H1 (cell line): ENCODE measurements at regions not wholly inside any gene's neighbourhood (a gene's known extent, or its start where the extent isn't known, plus 50 kb on each side); places are given as distances from the start of the nearest gene placed in this dataset.

ENCODE experiments used
- CTCF ChIA-PET: fragments of 300-600 bp; sonication (Branson Sonifier 250); formaldehyde crosslinking; loops from one replicate; lab custom pipeline; 2021; ENCODE audit not compliant: partially characterized antibody; lab: Charles Lee
- POLR2A ChIA-PET: fragments of 300-600 bp; sonication (Branson Sonifier 250); formaldehyde crosslinking; loops from one replicate; lab custom pipeline; 2021; ENCODE audit warnings: inconsistent platforms; ENCODE audit not compliant: partially characterized antibody; lab: Charles Lee
- DNase-seq, 2 experiments: peaks; one replicate each; pipeline versions ENCODE4 v3.0.0 to v3.0.0-alpha.2; 2010 to 2022; ENCODE audit warnings: low spot score in 2 of 2, low read depth in 1 of 2, mixed read lengths in 1 of 2
- FAIRE-seq: peaks from 2 replicates; lab custom pipeline; 2011; peaks lifted over from hg19 to GRCh38; lab: Jason Lieb, UNC
- H2AFZ ChIP-seq: 2 replicates; pipeline ENCODE4 v1.8.1; 2012; ENCODE audit warnings: low read length, inconsistent platforms
- H2AK5ac ChIP-seq: 2 replicates; pipeline ENCODE4 v1.6.1; 2013; ENCODE audit warnings: low read depth, low read length
- H2BK120ac ChIP-seq: replicated peaks from 2 replicates; pipeline ENCODE3; 2013; ENCODE audit warnings: low read depth, low read length, inconsistent platforms
- H2BK12ac ChIP-seq: 2 replicates; pipeline ENCODE4 v1.6.1; 2013; ENCODE audit warnings: low read depth, low read length
- H2BK15ac ChIP-seq: 2 replicates; pipeline ENCODE4 v1.6.1; 2013; ENCODE audit warnings: low read length
- H2BK20ac ChIP-seq: 2 replicates; pipeline ENCODE4 v1.6.1; 2013; ENCODE audit warnings: low read length
- H2BK5ac ChIP-seq: 2 replicates; pipeline ENCODE4 v1.6.1; 2013; ENCODE audit warnings: low read depth, low read length
- H3K14ac ChIP-seq: 2 replicates; pipeline ENCODE4 v1.6.1; 2013; ENCODE audit warnings: inconsistent platforms; ENCODE audit not compliant: insufficient read length
- H3K18ac ChIP-seq: 2 replicates; pipeline ENCODE4 v1.6.1; 2013; ENCODE audit warnings: low read length; ENCODE audit errors: extremely low read depth
- H3K23ac ChIP-seq: 2 replicates; pipeline ENCODE4 v1.6.1; 2013; ENCODE audit warnings: inconsistent platforms; ENCODE audit not compliant: insufficient read length
- H3K23me2 ChIP-seq: 2 replicates; pipeline ENCODE4 v1.6.1; 2013; ENCODE audit warnings: low read depth, low read length
- H3K27ac ChIP-seq: 2 replicates; pipeline ENCODE4 v1.6.1; 2011; ENCODE audit warnings: low read depth, low read length, inconsistent platforms
- H3K27me3 ChIP-seq, 4 experiments: replicated peaks in 1 of 4; 1 replicate in 1 of 4; 2 replicates in 3 of 4; pipeline versions ENCODE4 v1.6.1 to v1.8.1; 2011 to 2013; ENCODE audit warnings: low read length in 3 of 4, mild to moderate bottlenecking in 3 of 4, inconsistent platforms in 2 of 4, mixed read lengths in 2 of 4, moderate library complexity in 1 of 4; ENCODE audit not compliant: control insufficient read depth in 3 of 4, insufficient read depth in 3 of 4; ENCODE audit errors: extremely low read depth in 1 of 4
- H3K36me3 ChIP-seq, 4 experiments: 2 replicates each; pipeline versions ENCODE4 v1.6.1 to v1.8.1; 2011 to 2013; ENCODE audit warnings: mild to moderate bottlenecking in 4 of 4, low read length in 3 of 4, moderate library complexity in 2 of 4, control low read depth in 1 of 4, inconsistent platforms in 1 of 4; ENCODE audit not compliant: insufficient read depth in 4 of 4, control insufficient read depth in 2 of 4
- H3K4ac ChIP-seq: replicated peaks from 2 replicates; pipeline ENCODE3; 2013; ENCODE audit warnings: low read length, low read depth, mixed read lengths, inconsistent platforms; ENCODE audit not compliant: insufficient read length
- H3K4me1 ChIP-seq, 4 experiments: replicated peaks in 1 of 4; 1 replicate in 1 of 4; 2 replicates in 3 of 4; pipeline versions ENCODE4 v1.6.1 to v1.8.1; 2011 to 2013; ENCODE audit warnings: low read length in 3 of 4, inconsistent platforms in 2 of 4, mixed read lengths in 1 of 4; ENCODE audit not compliant: insufficient read depth in 4 of 4, control insufficient read depth in 3 of 4
- H3K4me2 ChIP-seq, 2 experiments: 2 replicates each; pipeline versions ENCODE4 v1.6.1 to v1.8.1; 2011 to 2013; ENCODE audit warnings: low read depth in 2 of 2, low read length in 2 of 2, control low read depth in 1 of 2, inconsistent platforms in 1 of 2, mild to moderate bottlenecking in 1 of 2; ENCODE audit not compliant: insufficient read depth in 1 of 2
- H3K4me3 ChIP-seq, 4 experiments: fragments of 200-600, 300-600 bp in 1 of 4; sonication (generic), shearing (Covaris generic), sonication (Bioruptor Twin) in 1 of 4; 2 replicates each; pipeline versions ENCODE4 v1.5.1 to v1.8.1; 2011 to 2016; ENCODE audit warnings: low read length in 4 of 4, low read depth in 3 of 4, control low read depth in 2 of 4, inconsistent platforms in 2 of 4, mild to moderate bottlenecking in 2 of 4, mixed read lengths in 1 of 4, moderate library complexity in 1 of 4; ENCODE audit not compliant: insufficient read depth in 2 of 4; ENCODE audit errors: extremely low read depth in 1 of 4
- H3K56ac ChIP-seq: replicated peaks from 2 replicates; pipeline ENCODE3; 2013; ENCODE audit warnings: low read depth, mild to moderate bottlenecking, mixed read lengths, low read length, inconsistent platforms; ENCODE audit not compliant: insufficient read length
- H3K79me1 ChIP-seq: 2 replicates; pipeline ENCODE4 v1.6.1; 2013; ENCODE audit warnings: low read depth, low read length, control low read depth
- H3K79me2 ChIP-seq, 2 experiments: 2 replicates each; pipeline versions ENCODE4 v1.6.1 to v1.8.1; 2012 to 2013; ENCODE audit warnings: low read length in 2 of 2, mild to moderate bottlenecking in 2 of 2, inconsistent platforms in 1 of 2; ENCODE audit not compliant: insufficient read depth in 2 of 2, control insufficient read depth in 1 of 2
- H3K9ac ChIP-seq, 4 experiments: replicated peaks in 1 of 4; 1 replicate in 1 of 4; 2 replicates in 3 of 4; pipeline versions ENCODE4 v1.6.1 to v1.8.1; 2011 to 2013; ENCODE audit warnings: low read depth in 3 of 4, low read length in 3 of 4, control low read depth in 2 of 4, mild to moderate bottlenecking in 2 of 4, moderate library complexity in 2 of 4, inconsistent platforms in 1 of 4; ENCODE audit errors: extremely low read depth in 1 of 4
- H3K9me3 ChIP-seq, 2 experiments: 2 replicates each; pipeline versions ENCODE4 v1.6.1 to v1.8.1; 2012 to 2013; ENCODE audit warnings: mild to moderate bottlenecking in 2 of 2, moderate library complexity in 2 of 2, control low read depth in 1 of 2, inconsistent platforms in 1 of 2, low read depth in 1 of 2, low read length in 1 of 2, mixed read lengths in 1 of 2; ENCODE audit not compliant: insufficient read depth in 2 of 2
- H4K20me1 ChIP-seq, 2 experiments: replicated peaks in 1 of 2; 2 replicates each; pipeline versions ENCODE3 to v1.8.1; 2011 to 2013; ENCODE audit warnings: inconsistent platforms in 2 of 2, low read length in 2 of 2, mild to moderate bottlenecking in 1 of 2; ENCODE audit not compliant: insufficient read depth in 2 of 2, control insufficient read depth in 1 of 2
- H4K5ac ChIP-seq: 2 replicates; pipeline ENCODE4 v1.6.1; 2013; ENCODE audit warnings: low read length, low read depth, mixed read lengths, inconsistent platforms; ENCODE audit not compliant: insufficient read length
- H4K8ac ChIP-seq: 2 replicates; pipeline ENCODE4 v1.8.0; 2013; ENCODE audit warnings: mild to moderate bottlenecking, moderate library complexity, low read length, inconsistent platforms; ENCODE audit not compliant: insufficient read depth; ENCODE audit errors: extremely low read depth
- H4K91ac ChIP-seq: replicated peaks from 2 replicates; pipeline ENCODE3; 2013; ENCODE audit warnings: low read length, mixed read lengths, inconsistent platforms; ENCODE audit not compliant: insufficient read length
- BACH1 ChIP-seq: IDR thresholded peaks from 2 replicates; pipeline ENCODE4 v1.6.1; 2012; ENCODE audit warnings: low read length, improper control_type of control experiment
- CBX5 ChIP-seq: fragments of 300-800, 300-1000 bp; sonication (generic); IDR thresholded peaks from 2 replicates; pipeline ENCODE4 v1.7.1; 2016; ENCODE audit warnings: antibody characterized with exemption, low read length, low read depth
- CREB1 ChIP-seq: IDR thresholded peaks from 2 replicates; pipeline ENCODE4 v1.6.1; 2012; ENCODE audit warnings: inconsistent platforms
- EGR1 ChIP-seq: IDR thresholded peaks from 2 replicates; pipeline ENCODE4 v1.6.1; 2011; ENCODE audit warnings: low read depth, low read length, borderline replicate concordance
- EP300 ChIP-seq, 2 experiments: IDR thresholded peaks; 1 replicate in 1 of 2; 2 replicates in 1 of 2; pipeline ENCODE4 v1.6.1; 2011 to 2012; ENCODE audit warnings: low read depth in 2 of 2, low read length in 2 of 2, mild to moderate bottlenecking in 2 of 2, borderline replicate concordance in 1 of 2, inconsistent platforms in 1 of 2, moderate library complexity in 1 of 2
- GABPA ChIP-seq: IDR thresholded peaks from 2 replicates; pipeline ENCODE4 v1.6.1; 2011; ENCODE audit warnings: mild to moderate bottlenecking, low read length, moderate library complexity, borderline replicate concordance; ENCODE audit not compliant: insufficient read depth
- KDM4A ChIP-seq: IDR thresholded peaks from one replicate; pipeline ENCODE4 v1.7.1; 2012; ENCODE audit warnings: low read depth, mild to moderate bottlenecking, moderate library complexity, low read length, inconsistent platforms; ENCODE audit not compliant: severe bottlenecking
- MAFK ChIP-seq: IDR thresholded peaks from 2 replicates; pipeline ENCODE4 v1.6.1; 2012; ENCODE audit warnings: low read depth, mild to moderate bottlenecking, improper control_type of control experiment, low read length
- PHF8 ChIP-seq: fragments of 200-600 bp; sonication (generic); conservative IDR thresholded peaks from 2 replicates; pipeline ENCODE4 v1.7.1; 2012; ENCODE audit warnings: low read depth, mild to moderate bottlenecking, inconsistent platforms, low read length, moderate library complexity
- RBBP5 ChIP-seq: IDR thresholded peaks from 2 replicates; pipeline ENCODE4 v1.7.1; 2012; ENCODE audit warnings: low read depth, mild to moderate bottlenecking, inconsistent platforms, low read length, moderate library complexity, borderline replicate concordance
- RFX5 ChIP-seq: IDR thresholded peaks from 2 replicates; pipeline ENCODE4 v1.6.1; 2011; ENCODE audit warnings: low read depth, low read length, improper control_type of control experiment, borderline replicate concordance
- RXRA ChIP-seq: IDR thresholded peaks from 2 replicates; pipeline ENCODE4 v1.6.1; 2011; ENCODE audit warnings: low read depth, mild to moderate bottlenecking, low read length, moderate library complexity; ENCODE audit not compliant: insufficient read depth
- SIX5 ChIP-seq: IDR thresholded peaks from 2 replicates; pipeline ENCODE4 v1.6.1; 2011; ENCODE audit warnings: mild to moderate bottlenecking, low read depth, low read length
- SP4 ChIP-seq: IDR thresholded peaks from 2 replicates; pipeline ENCODE4 v1.6.1; 2012; ENCODE audit warnings: low read length, inconsistent platforms
- TCF12 ChIP-seq: IDR thresholded peaks from 2 replicates; pipeline ENCODE4 v1.6.1; 2011; ENCODE audit warnings: low read depth, mild to moderate bottlenecking, low read length
- YY1 ChIP-seq: IDR thresholded peaks from 2 replicates; pipeline ENCODE4 v1.6.1; 2011; ENCODE audit warnings: low read depth, mild to moderate bottlenecking, low read length
- ZNF274 ChIP-seq: IDR thresholded peaks from 2 replicates; pipeline ENCODE4 v1.7.0; 2012; ENCODE audit warnings: low read length, borderline replicate concordance; ENCODE audit errors: extremely low read depth
- WGBS, 2 experiments: shearing (Covaris generic) in 1 of 2; methylation state at CpG; one replicate each; pipeline versions ENCODE4 v1.1.6 to v1.1.7; 2013 to 2015; ENCODE audit warnings: low lambda C conversion rate in 2 of 2, mixed read lengths in 2 of 2, inconsistent platforms in 1 of 2, low coverage in 1 of 2, missing lambda C conversion rate in 1 of 2; ENCODE audit not compliant: insufficient replicate concordance in 2 of 2, insufficient coverage in 1 of 2, insufficient read length in 1 of 2; ENCODE audit errors: extremely low coverage in 1 of 2, missing lambda C conversion rate in 1 of 2; 5-methylcytosine and 5-hydroxymethylcytosine counted together

DNA sequence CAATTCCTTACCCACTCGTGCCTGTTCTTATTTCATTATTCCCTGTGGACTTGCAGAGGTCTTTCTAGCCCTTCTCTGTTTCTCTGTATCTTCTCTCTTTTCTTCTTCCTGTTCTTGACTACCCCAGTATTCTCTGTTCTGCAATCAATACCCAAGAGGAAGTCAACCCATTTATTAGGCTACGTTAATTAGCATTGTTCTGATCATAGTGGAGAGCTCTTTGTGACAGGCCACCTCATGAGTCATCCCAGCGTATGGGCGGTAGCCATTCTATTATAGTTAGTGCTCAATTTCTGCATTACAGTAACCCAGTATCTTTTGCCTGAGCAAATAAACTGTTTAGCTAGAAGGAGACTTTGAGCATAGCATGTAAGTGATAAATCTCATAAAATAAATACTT lies 259.5 kb upstream of the GRM7 start:
- H4K91ac ChIP-seq: no peak overlapping the region
- TF ChIP-seq GABPA (no peak), TCF12 (no peak), EGR1 (no peak), ZNF274 (no peak), RXRA (no peak), KDM4A (no peak), SP4 (no peak), RFX5 (no peak), CBX5 (no peak), YY1 (no peak), EP300 (IDR thresholded peaks at IDR 0.05; ENCODE audit: borderline replicate concordance in 1 of 2, low read depth in 2 of 2, low read length in 2 of 2) (no peak), BACH1 (no peak), CREB1 (no peak), SIX5 (no peak), PHF8 (no peak), RBBP5 (no peak), MAFK (no peak)
- H3K23ac ChIP-seq: no peak overlapping the region
- H3K27me3 ChIP-seq: no peaks in the 10 kb centered on the region
- H2AK5ac ChIP-seq: no peak overlapping the region
- H3K79me2 ChIP-seq: no peaks in the 10 kb centered on the region
- DNase-seq: no peak
- WGBS, 2 experiments: 90% methylated on average over 4 of the region's 4 CpGs; no CpG with 5 or more reads in 1 of the 2 experiments
- H3K23me2 ChIP-seq: no peaks in the 10 kb centered on the region
- no peak overlapping the region for H3K27ac ChIP-seq
- no peak overlapping the region for H2BK5ac ChIP-seq
- no peak overlapping the region for H2BK120ac ChIP-seq
- no peak overlapping the region for H3K18ac ChIP-seq
- no peak overlapping the region for H2BK20ac ChIP-seq
- H3K79me1 ChIP-seq: no peaks in the 10 kb centered on the region
- no peaks in the 10 kb centered on the region for H3K36me3 ChIP-seq
- H3K9me3 ChIP-seq: no peaks in the 10 kb centered on the region
- H3K56ac ChIP-seq: no peak overlapping the region
- peaks cover 0 to 3% (median 0%) of the 10 kb centered on the region in 4 experiments; a peak in 1 of 7 replicates for H3K4me1 ChIP-seq
- H4K8ac ChIP-seq: no peak overlapping the region
- H3K4me3 ChIP-seq: no peak overlapping the region
- H4K5ac ChIP-seq: no peak overlapping the region
- H2BK15ac ChIP-seq: no peak overlapping the region
- H3K4ac ChIP-seq: no peak overlapping the region
- no peaks in the 10 kb centered on the region for H4K20me1 ChIP-seq
- H2AFZ ChIP-seq: no peak overlapping the region
- POLR2A ChIA-PET: no interaction called here
- FAIRE-seq: no peak
- H2BK12ac ChIP-seq: no peak overlapping the region
- H3K9ac ChIP-seq: no peak overlapping the region
- no peak overlapping the region for H3K14ac ChIP-seq
- CTCF ChIA-PET: no interaction called here
- H3K4me2 ChIP-seq: no peak overlapping the region
